ENCODE measurements at regions not wholly inside any gene's neighbourhood (a gene's known extent, or its start where the extent isn't known, plus 50 kb on each side); places are given as distances from the start of the nearest gene placed in this dataset.

GRCh38 chr4:30427932-30428331, 292.2 kb upstream of the PCDH7 start:
- no peaks in the 10 kb centered on the region for H3K36me3 ChIP-seq (ENCODE audit: insufficient read depth, low read length)
- H3K79me2 ChIP-seq (ENCODE audit: control insufficient read depth, insufficient read depth, low read length, unreplicated experiment): no peaks in the 10 kb centered on the region
- no peak overlapping the region for H3K4me3 ChIP-seq (ENCODE audit: low read depth, low read length)
- no peak overlapping the region for H3K27ac ChIP-seq (ENCODE audit: low read depth, low read length)
- peaks cover 4% of the 10 kb centered on the region for H3K4me1 ChIP-seq (ENCODE audit: control insufficient read depth, insufficient read depth, low read length, unreplicated experiment)
- no peaks in the 10 kb centered on the region for H3K27me3 ChIP-seq (ENCODE audit: insufficient read depth, low read length)
- H2AFZ ChIP-seq (ENCODE audit: low read length, unreplicated experiment): no peak overlapping the region

GRCh38 chr4:30429813-30430761, 290.1 kb upstream of the PCDH7 start:
- Histone ChIP-seq H3K4me3 (ENCODE audit: low read depth, low read length) (0 out of 2 replicates have a peak overlapping the region, but pooled peaks have one; percentile 33), H3K27me3 (ENCODE audit: insufficient read depth, low read length) (no peaks in the 10 kb centered on the region), H3K4me1 (ENCODE audit: control insufficient read depth, insufficient read depth, low read length, unreplicated experiment) (peaks cover 8% of the 10 kb centered on the region), H3K27ac (ENCODE audit: low read depth, low read length) (peak overlapping the region; percentile 49), H3K36me3 (ENCODE audit: insufficient read depth, low read length) (no peaks in the 10 kb centered on the region), H3K79me2 (ENCODE audit: control insufficient read depth, insufficient read depth, low read length, unreplicated experiment) (no peaks in the 10 kb centered on the region), H2AFZ (ENCODE audit: low read length, unreplicated experiment) (no peak overlapping the region)

GRCh38 chr4:30434656-30435055, 285.5 kb upstream of the PCDH7 start:
- Histone ChIP-seq H3K36me3 (ENCODE audit: insufficient read depth, low read length) (no peaks in the 10 kb centered on the region), H3K27me3 (ENCODE audit: insufficient read depth, low read length) (no peaks in the 10 kb centered on the region), H2AFZ (ENCODE audit: low read length, unreplicated experiment) (no peak overlapping the region), H3K79me2 (ENCODE audit: control insufficient read depth, insufficient read depth, low read length, unreplicated experiment) (no peaks in the 10 kb centered on the region), H3K4me3 (ENCODE audit: low read depth, low read length) (peak overlapping the region; percentile 57), H3K27ac (ENCODE audit: low read depth, low read length) (no peak overlapping the region), H3K4me1 (ENCODE audit: control insufficient read depth, insufficient read depth, low read length, unreplicated experiment) (peaks cover 8% of the 10 kb centered on the region)

GRCh38 chr4:30436394-30436793, 283.8 kb upstream of the PCDH7 start:
- no peaks in the 10 kb centered on the region for H3K79me2 ChIP-seq (ENCODE audit: control insufficient read depth, insufficient read depth, low read length, unreplicated experiment)
- H2AFZ ChIP-seq (ENCODE audit: low read length, unreplicated experiment): no peak overlapping the region
- H3K27ac ChIP-seq (ENCODE audit: low read depth, low read length): no peak overlapping the region
- no peaks in the 10 kb centered on the region for H3K27me3 ChIP-seq (ENCODE audit: insufficient read depth, low read length)
- H3K36me3 ChIP-seq (ENCODE audit: insufficient read depth, low read length): no peaks in the 10 kb centered on the region
- H3K4me1 ChIP-seq (ENCODE audit: control insufficient read depth, insufficient read depth, low read length, unreplicated experiment): peaks cover 4% of the 10 kb centered on the region
- no peak overlapping the region for H3K4me3 ChIP-seq (ENCODE audit: low read depth, low read length)

- H2AFZ ChIP-seq (ENCODE audit: low read length, unreplicated experiment): no peak overlapping the region
- no peak overlapping the region for H3K4me3 ChIP-seq (ENCODE audit: low read depth, low read length)
- H3K27me3 ChIP-seq (ENCODE audit: insufficient read depth, low read length): no peaks in the 10 kb centered on the region
Measured at GRCh38 chr4:30437316-30437715, 282.9 kb upstream of the PCDH7 start.

GRCh38 chr4:30443289-30443688, 276.9 kb upstream of the PCDH7 start:
- no peak overlapping the region for H3K4me3 ChIP-seq (ENCODE audit: low read depth, low read length)
- no peaks in the 10 kb centered on the region for H3K79me2 ChIP-seq (ENCODE audit: control insufficient read depth, insufficient read depth, low read length, unreplicated experiment)
- no peaks in the 10 kb centered on the region for H3K36me3 ChIP-seq (ENCODE audit: insufficient read depth, low read length)
- H2AFZ ChIP-seq (ENCODE audit: low read length, unreplicated experiment): no peak overlapping the region
- no peaks in the 10 kb centered on the region for H3K4me1 ChIP-seq (ENCODE audit: control insufficient read depth, insufficient read depth, low read length, unreplicated experiment)
- H3K27ac ChIP-seq (ENCODE audit: low read depth, low read length): no peak overlapping the region
- no peaks in the 10 kb centered on the region for H3K27me3 ChIP-seq (ENCODE audit: insufficient read depth, low read length)

More at GRCh38 chr4:30437316-30437715, 282.9 kb upstream of the PCDH7 start:
- no peaks in the 10 kb centered on the region for H3K79me2 ChIP-seq (ENCODE audit: control insufficient read depth, insufficient read depth, low read length, unreplicated experiment)
- peaks cover 4% of the 10 kb centered on the region for H3K4me1 ChIP-seq (ENCODE audit: control insufficient read depth, insufficient read depth, low read length, unreplicated experiment)
- no peaks in the 10 kb centered on the region for H3K36me3 ChIP-seq (ENCODE audit: insufficient read depth, low read length)
- H3K27ac ChIP-seq (ENCODE audit: low read depth, low read length): no peak overlapping the region

- H3K27me3 ChIP-seq (ENCODE audit: insufficient read depth, low read length): no peaks in the 10 kb centered on the region
- H3K27ac ChIP-seq (ENCODE audit: low read depth, low read length): no peak overlapping the region
- no peak overlapping the region for H3K4me3 ChIP-seq (ENCODE audit: low read depth, low read length)
- H3K79me2 ChIP-seq (ENCODE audit: control insufficient read depth, insufficient read depth, low read length, unreplicated experiment): no peaks in the 10 kb centered on the region
- no peak overlapping the region for H2AFZ ChIP-seq (ENCODE audit: low read length, unreplicated experiment)
- no peaks in the 10 kb centered on the region for H3K4me1 ChIP-seq (ENCODE audit: control insufficient read depth, insufficient read depth, low read length, unreplicated experiment)
- no peaks in the 10 kb centered on the region for H3K36me3 ChIP-seq (ENCODE audit: insufficient read depth, low read length)
Measured at GRCh38 chr4:30450474-30450873, 269.7 kb upstream of the PCDH7 start.

GRCh38 chr4:30454504-30454903, 265.7 kb upstream of the PCDH7 start:
- Histone ChIP-seq H3K27me3 (ENCODE audit: insufficient read depth, low read length) (no peaks in the 10 kb centered on the region), H3K79me2 (ENCODE audit: control insufficient read depth, insufficient read depth, low read length, unreplicated experiment) (no peaks in the 10 kb centered on the region), H3K36me3 (ENCODE audit: insufficient read depth, low read length) (no peaks in the 10 kb centered on the region), H3K4me1 (ENCODE audit: control insufficient read depth, insufficient read depth, low read length, unreplicated experiment) (no peaks in the 10 kb centered on the region), H3K27ac (ENCODE audit: low read depth, low read length) (no peak overlapping the region), H2AFZ (ENCODE audit: low read length, unreplicated experiment) (no peak overlapping the region), H3K4me3 (ENCODE audit: low read depth, low read length) (no peak overlapping the region)

GRCh38 chr4:30456716-30457115, 263.5 kb upstream of the PCDH7 start:
- Histone ChIP-seq H3K27me3 (ENCODE audit: insufficient read depth, low read length) (no peaks in the 10 kb centered on the region), H3K36me3 (ENCODE audit: insufficient read depth, low read length) (no peaks in the 10 kb centered on the region), H3K79me2 (ENCODE audit: control insufficient read depth, insufficient read depth, low read length, unreplicated experiment) (no peaks in the 10 kb centered on the region), H3K4me1 (ENCODE audit: control insufficient read depth, insufficient read depth, low read length, unreplicated experiment) (no peaks in the 10 kb centered on the region), H3K27ac (ENCODE audit: low read depth, low read length) (no peak overlapping the region), H3K4me3 (ENCODE audit: low read depth, low read length) (no peak overlapping the region), H2AFZ (ENCODE audit: low read length, unreplicated experiment) (no peak overlapping the region)

- Histone ChIP-seq H2AFZ (ENCODE audit: low read length, unreplicated experiment) (no peak overlapping the region), H3K4me3 (ENCODE audit: low read depth, low read length) (no peak overlapping the region)
Measured at GRCh38 chr4:30460818-30461217, 259.4 kb upstream of the PCDH7 start.

GRCh38 chr4:30461218-30461617, 259.0 kb upstream of the PCDH7 start:
- no peaks in the 10 kb centered on the region for H3K79me2 ChIP-seq (ENCODE audit: control insufficient read depth, insufficient read depth, low read length, unreplicated experiment)
- H3K27ac ChIP-seq (ENCODE audit: low read depth, low read length): no peak overlapping the region
- H2AFZ ChIP-seq (ENCODE audit: low read length, unreplicated experiment): no peak overlapping the region
- no peaks in the 10 kb centered on the region for H3K36me3 ChIP-seq (ENCODE audit: insufficient read depth, low read length)
- no peaks in the 10 kb centered on the region for H3K27me3 ChIP-seq (ENCODE audit: insufficient read depth, low read length)
- H3K4me3 ChIP-seq (ENCODE audit: low read depth, low read length): no peak overlapping the region
- no peaks in the 10 kb centered on the region for H3K4me1 ChIP-seq (ENCODE audit: control insufficient read depth, insufficient read depth, low read length, unreplicated experiment)

More at GRCh38 chr4:30460818-30461217, 259.4 kb upstream of the PCDH7 start:
- Histone ChIP-seq H3K36me3 (ENCODE audit: insufficient read depth, low read length) (no peaks in the 10 kb centered on the region), H3K27me3 (ENCODE audit: insufficient read depth, low read length) (no peaks in the 10 kb centered on the region), H3K4me1 (ENCODE audit: control insufficient read depth, insufficient read depth, low read length, unreplicated experiment) (no peaks in the 10 kb centered on the region), H3K79me2 (ENCODE audit: control insufficient read depth, insufficient read depth, low read length, unreplicated experiment) (no peaks in the 10 kb centered on the region), H3K27ac (ENCODE audit: low read depth, low read length) (no peak overlapping the region)
